Activated T-helper 9 cell treated with anti-CD3 and anti-CD28 coated beads, Interleukin-2, amount 50 U/mL, for 16 hours (primary cell): ENCODE measurements at regions not wholly inside any gene's neighbourhood (a gene's known extent, or its start where the extent isn't known, plus 50 kb on each side); places are given as distances from the start of the nearest gene placed in this dataset.

Source experiments
- DNase-seq: peaks from one replicate; pipeline ENCODE4 v3.0.0-alpha.2; 2020; ENCODE audit warnings: low read depth

GRCh38 chr14:53545217-53545616 lies 392.1 kb upstream of the DDHD1 start:
- DNase-seq = no peak

DNA sequence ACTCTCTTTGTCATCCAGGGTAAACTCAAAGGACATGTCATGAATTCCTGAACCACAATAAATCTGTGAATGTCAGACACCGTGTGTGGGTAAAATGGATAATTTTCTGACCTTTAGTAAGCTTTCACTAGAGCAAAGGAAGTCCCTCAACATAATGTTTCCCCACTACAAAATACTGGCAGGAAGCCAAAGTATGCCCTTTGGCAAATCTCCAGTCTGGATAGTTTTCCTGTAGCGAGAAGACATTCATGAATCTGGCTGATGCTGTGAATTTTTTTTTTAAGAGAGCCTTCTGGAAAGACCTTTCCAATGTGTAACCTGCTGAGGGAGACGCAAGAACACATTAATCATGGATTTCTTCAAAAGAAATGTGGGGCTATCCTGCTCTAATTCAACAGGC lies 389.6 kb upstream of the DDHD1 start:
- no peak for DNase-seq

DNA sequence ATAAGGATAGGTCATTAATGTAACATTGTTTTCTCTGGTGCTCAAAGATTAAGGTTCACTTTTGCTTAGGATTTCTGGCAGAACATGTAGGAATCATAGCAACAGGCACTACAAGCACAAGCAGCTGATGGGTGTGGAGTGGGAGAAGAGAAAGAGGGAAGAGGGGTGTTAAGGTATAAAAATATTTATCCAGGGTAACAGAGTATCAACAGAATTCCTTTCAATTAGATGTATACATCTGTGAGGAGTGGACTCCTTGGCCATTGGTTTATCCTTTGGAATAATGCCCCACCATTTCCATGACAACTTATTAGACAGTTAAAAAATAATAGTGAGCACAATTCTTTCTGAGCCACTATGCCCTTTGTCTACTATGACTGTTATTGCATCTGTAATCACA lies 388.3 kb upstream of the DDHD1 start:
- no peak for DNase-seq

- no peak for DNase-seq
Observed at GRCh38 chr14:53539489-53540126, 386.5 kb upstream of the DDHD1 start.

GRCh38 chr14:53538316-53538881 lies 385.3 kb upstream of the DDHD1 start:
- no peak for DNase-seq

DNA sequence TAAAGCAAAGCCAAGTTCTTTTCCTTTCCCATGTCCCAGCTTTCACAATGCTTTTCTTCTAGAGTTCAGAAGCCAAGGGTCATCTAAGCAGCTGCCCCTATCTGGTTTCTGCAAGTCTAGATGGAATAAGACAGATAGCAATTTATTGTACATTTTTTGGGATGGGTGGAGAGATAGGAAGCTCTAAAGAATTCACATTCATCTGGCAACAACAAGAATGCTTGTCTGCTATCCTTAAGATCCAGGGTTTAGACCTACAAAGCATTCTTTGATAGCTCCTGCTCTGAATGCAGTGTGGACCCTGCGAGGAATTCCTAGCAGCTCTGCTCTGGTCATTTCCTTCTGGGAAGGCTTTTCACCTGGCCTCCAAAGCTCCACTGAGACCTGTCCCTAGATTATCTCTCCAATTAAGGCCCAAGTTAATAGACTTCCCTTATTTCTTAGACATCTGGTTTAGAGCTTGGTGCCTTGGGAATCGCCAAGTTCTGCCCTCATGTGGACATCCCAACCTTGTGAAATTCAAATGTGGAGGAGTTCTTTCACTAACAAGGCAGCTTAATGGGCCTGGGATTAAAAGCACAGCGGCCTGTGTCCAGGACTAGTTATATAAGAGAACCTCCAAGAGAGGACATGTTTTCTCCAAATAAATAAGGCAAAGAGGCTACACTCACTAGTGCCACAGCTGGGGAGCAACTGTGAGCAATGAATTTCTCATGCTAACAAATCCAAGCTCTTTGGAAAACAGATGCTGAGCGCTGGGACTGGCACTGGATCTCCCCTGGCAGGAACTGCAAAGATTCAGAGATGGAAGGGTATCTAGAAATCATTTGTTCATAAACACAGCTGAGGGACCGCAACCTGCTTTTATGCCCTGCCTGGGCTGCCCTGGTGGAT lies 384.5 kb upstream of the DDHD1 start:
- no peak for DNase-seq

- DNase-seq = no peak
Observed at GRCh38 chr14:53536446-53536845, 383.3 kb upstream of the DDHD1 start.

GRCh38 chr14:53534841-53535240 lies 381.7 kb upstream of the DDHD1 start:
- DNase-seq = no peak

GRCh38 chr14:53533384-53533970 lies 380.4 kb upstream of the DDHD1 start:
- DNase-seq = no peak

GRCh38 chr14:53532853-53533252 lies 379.7 kb upstream of the DDHD1 start:
- DNase-seq = no peak

GRCh38 chr14:53531730-53532129 lies 378.6 kb upstream of the DDHD1 start:
- no peak for DNase-seq

GRCh38 chr14:53531156-53531555 lies 378.0 kb upstream of the DDHD1 start:
- DNase-seq = no peak

DNA sequence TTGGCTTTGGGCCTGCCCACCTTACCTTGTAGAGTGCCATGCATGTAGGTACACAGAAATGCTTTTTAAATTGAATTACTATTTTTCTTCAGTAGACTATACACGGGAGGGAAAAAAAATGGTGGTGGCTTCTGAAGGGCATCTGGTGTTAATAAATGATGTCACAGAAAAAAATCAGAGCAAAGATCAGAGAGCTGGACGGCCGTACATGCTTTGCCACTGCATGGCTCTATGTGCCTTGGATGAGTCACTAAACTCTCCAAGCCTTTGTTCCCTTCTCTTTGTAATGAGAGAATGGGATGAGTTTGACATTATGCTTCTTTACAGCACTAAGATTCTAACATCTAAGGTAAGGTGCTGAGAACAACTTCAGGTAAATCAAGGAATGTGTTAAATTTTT lies 376.4 kb upstream of the DDHD1 start:
- no peak for DNase-seq

DNA sequence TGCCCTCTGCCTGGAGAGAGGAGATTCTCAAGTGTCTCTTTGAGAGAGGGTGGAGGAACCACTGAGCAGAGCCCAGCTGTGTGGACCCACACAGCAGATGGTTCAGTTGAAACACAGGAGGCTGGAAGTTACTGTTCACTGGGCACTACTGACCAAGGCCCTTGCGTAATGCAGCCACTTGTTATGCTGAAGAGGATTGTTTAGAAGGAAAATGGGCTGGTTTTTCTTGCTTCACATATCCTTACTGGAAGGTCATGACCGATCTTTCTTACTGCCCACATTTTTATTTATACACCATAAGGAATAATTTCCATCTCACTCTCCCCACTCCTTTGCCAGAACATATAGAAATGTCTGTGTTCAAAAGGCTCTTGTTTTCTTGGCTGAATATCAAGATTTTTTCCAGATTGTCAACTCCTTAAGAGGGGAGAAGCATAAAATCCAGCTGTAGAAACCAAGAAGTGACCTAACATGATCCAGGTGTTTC lies 375.1 kb upstream of the DDHD1 start:
- DNase-seq = no peak

DNA sequence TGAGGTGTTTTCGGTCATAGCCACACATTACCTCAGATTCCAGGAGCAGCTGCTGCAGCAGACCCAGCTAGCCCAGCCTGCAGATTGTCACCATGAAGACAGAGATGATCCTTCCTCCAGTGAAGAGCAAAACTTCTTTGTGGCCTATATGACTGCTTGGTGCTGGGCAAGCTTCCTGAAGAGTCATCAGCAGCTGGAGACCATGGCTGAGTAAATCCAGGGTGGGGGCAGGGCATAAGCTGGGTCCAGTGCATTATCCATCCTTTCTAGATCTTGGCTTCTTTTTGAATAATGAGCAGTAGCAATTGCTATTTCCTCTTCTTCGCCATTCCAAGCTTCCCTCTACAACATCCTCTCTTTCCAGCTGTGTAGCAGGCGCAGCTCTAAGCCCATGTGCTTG lies 373.1 kb upstream of the DDHD1 start:
- no peak for DNase-seq

GRCh38 chr14:53525608-53526007 lies 372.5 kb upstream of the DDHD1 start:
- DNase-seq = no peak

DNA sequence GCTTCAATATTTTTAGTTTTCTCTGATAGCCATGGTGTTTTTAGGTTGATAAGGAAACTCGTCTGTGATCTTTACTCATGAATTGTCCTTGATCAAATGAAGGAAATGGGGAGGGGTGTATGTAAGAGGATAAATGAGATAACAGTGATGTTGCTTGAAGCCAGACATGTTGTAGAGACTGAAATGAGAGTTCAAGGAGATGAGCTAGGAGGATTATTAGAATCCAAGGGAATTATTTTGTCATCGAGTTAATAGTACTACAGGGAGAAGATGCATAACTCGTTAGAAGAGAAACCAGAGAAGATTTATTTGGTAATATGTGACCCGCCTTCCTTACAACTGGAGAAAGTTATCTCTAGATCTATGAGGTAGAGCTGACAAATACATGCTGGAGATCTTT lies 371.3 kb upstream of the DDHD1 start:
- no peak for DNase-seq

DNA sequence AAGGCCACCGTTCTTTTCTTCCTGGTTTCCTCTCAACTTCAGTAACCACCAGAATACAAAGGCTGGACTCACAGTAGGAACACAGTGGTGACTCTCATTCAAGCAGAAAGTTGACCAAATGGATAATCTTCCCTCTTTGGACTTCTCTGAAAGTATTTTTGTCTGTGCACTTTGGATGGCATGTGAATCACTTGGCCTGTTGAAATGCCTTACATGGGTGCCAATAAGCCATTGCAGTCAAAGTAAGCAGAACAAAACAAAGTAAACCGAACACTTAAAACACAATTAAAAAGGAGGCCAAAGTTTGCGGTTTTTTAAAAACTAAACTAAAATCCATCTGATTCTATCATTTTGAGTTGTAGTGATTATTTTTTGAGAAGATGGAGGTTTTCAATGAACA lies 370.1 kb upstream of the DDHD1 start:
- no peak for DNase-seq

GRCh38 chr14:53520078-53520928 lies 367.2 kb upstream of the DDHD1 start:
- DNase-seq = no peak

- no peak for DNase-seq
Observed at GRCh38 chr14:53519137-53519536, 366.0 kb upstream of the DDHD1 start.

- no peak for DNase-seq
Observed at GRCh38 chr14:53517270-53517960, 364.3 kb upstream of the DDHD1 start.
